Spleen (tissue), 11 donors: ENCODE measurements at regions not wholly inside any gene's neighbourhood (a gene's known extent, or its start where the extent isn't known, plus 50 kb on each side); places are given as distances from the start of the nearest gene placed in this dataset.

Experiments used
- DNase-seq: peaks from one replicate; pipeline ENCODE4 v3.0.0-alpha.2; 2020
- H3K27ac ChIP-seq, 8 donors: fragments of 200-600 bp; sonication (generic) in 7 of 8; 1 replicate in 4 of 8; 2 replicates in 4 of 8; pipeline versions ENCODE4 v1.5.0 to v1.8.0; 2016 to 2021; ENCODE audit warnings: inconsistent platforms in 4 of 8, mild to moderate bottlenecking in 4 of 8, moderate library complexity in 1 of 8
- H3K27me3 ChIP-seq, 7 donors: fragments of 200-600 bp; sonication (generic) in 6 of 7; replicated peaks in 1 of 7; 1 replicate in 4 of 7; 2 replicates in 3 of 7; pipeline versions ENCODE4 v1.5.0 to v1.8.0; 2016 to 2021; ENCODE audit warnings: inconsistent platforms in 3 of 7, mild to moderate bottlenecking in 1 of 7
- H3K36me3 ChIP-seq, 6 donors: fragments of 200-600 bp; sonication (generic) in 5 of 6; 1 replicate in 4 of 6; 2 replicates in 2 of 6; pipeline versions ENCODE4 v1.5.0 to v1.8.0; 2016 to 2021; ENCODE audit warnings: inconsistent platforms in 2 of 6
- H3K4me1 ChIP-seq, 6 donors: fragments of 200-600 bp; sonication (generic) in 5 of 6; 1 replicate in 3 of 6; 2 replicates in 3 of 6; pipeline versions ENCODE4 v1.5.0 to v1.8.0; 2016 to 2021; ENCODE audit warnings: inconsistent platforms in 3 of 6
- H3K4me3 ChIP-seq, 8 donors: fragments of 200-600 bp; sonication (generic) in 7 of 8; 1 replicate in 4 of 8; 2 replicates in 4 of 8; pipeline versions ENCODE4 v1.5.0 to v1.8.0; 2016 to 2021; ENCODE audit warnings: inconsistent platforms in 4 of 8, mild to moderate bottlenecking in 4 of 8, moderate library complexity in 2 of 8
- H3K9me3 ChIP-seq, 8 donors: fragments of 200-600 bp; sonication (generic) in 7 of 8; 1 replicate in 4 of 8; 2 replicates in 4 of 8; pipeline versions ENCODE4 v1.5.0 to v1.8.0; 2016 to 2021; ENCODE audit warnings: inconsistent platforms in 4 of 8
- POLR2A ChIP-seq, 3 donors: fragments of 450-650 bp; IDR thresholded peaks; one replicate each; pipeline ENCODE4 v1.5.1; 2017; ENCODE audit warnings: antibody characterized with exemption in 3 of 3, mild to moderate bottlenecking in 1 of 3
- POLR2AphosphoS5 ChIP-seq, 3 donors: sonication (generic); formaldehyde crosslinking; IDR thresholded peaks; one replicate each; pipeline ENCODE4 v1.5.1; 2017; ENCODE audit warnings: antibody characterized with exemption in 3 of 3
- WGBS, 5 donors: extraction: QIAGEN DNeasy Blood & Tissue Kit in 3 of 5; methylation state at CpG; one replicate each; pipeline versions ENCODE4 v1.1.5 to v1.1.7; 2013 to 2018; 5-methylcytosine and 5-hydroxymethylcytosine counted together
- intact Hi-C: fragments of 100-400 bp; cut with DNase I; formaldehyde crosslinking; loops from one replicate; pipeline ENCODE4 v1.15.0; 2023; ENCODE audit warnings: low total_unique reads
- TF ChIP-seq, protein P1 (sequence below), 11 experiments: fragments of 200-600 bp in 7 of 11; fragments of 450-650 bp in 4 of 11; sonication (generic) in 4 of 11; IDR thresholded peaks in 8 of 11; conservative IDR thresholded peaks in 3 of 11; 1 replicate in 7 of 11; 2 replicates in 4 of 11; pipeline versions ENCODE4 v1.4.0 to v1.8.0; 2016 to 2021; ENCODE audit warnings: antibody characterized with exemption in 11 of 11, inconsistent platforms in 4 of 11, mild to moderate bottlenecking in 1 of 11
- donor health status: healthy with polysubstance abuse.
- donor health status: DM: no; HTN: no; CAD: no; lungs with moderate emphysema.
- donor health status: DM: no; HTN: no; CAD: no.
- donor health status: Bipolar disorder and iron deficiency.
- donor health status: healthy.
- donor health status: DM: no; HTN: no; CAD: no.
- donor health status: DM: yes; HTN: yes; CAD: no.

GRCh38 chr5:5658889-5659465 is 236.5 kb downstream of the ICE1 start:
- Histone ChIP-seq H3K36me3 (no peaks in the 10 kb centered on the region), H3K4me3 (no peak overlapping the region), H3K9me3 (no peaks in the 10 kb centered on the region), H3K27me3 (no peaks in the 10 kb centered on the region), H3K27ac (peak overlapping the region in 1 of 8 donors; percentile 46), H3K4me1 (no peaks in the 10 kb centered on the region)
- 72 to 88% (median 83%) methylated on average over 3 of the region's 3 CpGs for WGBS, 5 donors
- no peak for DNase-seq
- no peak for TF ChIP-seq POLR2A (IDR thresholded peaks at IDR 0.05)
- TF ChIP-seq, protein P1, sequence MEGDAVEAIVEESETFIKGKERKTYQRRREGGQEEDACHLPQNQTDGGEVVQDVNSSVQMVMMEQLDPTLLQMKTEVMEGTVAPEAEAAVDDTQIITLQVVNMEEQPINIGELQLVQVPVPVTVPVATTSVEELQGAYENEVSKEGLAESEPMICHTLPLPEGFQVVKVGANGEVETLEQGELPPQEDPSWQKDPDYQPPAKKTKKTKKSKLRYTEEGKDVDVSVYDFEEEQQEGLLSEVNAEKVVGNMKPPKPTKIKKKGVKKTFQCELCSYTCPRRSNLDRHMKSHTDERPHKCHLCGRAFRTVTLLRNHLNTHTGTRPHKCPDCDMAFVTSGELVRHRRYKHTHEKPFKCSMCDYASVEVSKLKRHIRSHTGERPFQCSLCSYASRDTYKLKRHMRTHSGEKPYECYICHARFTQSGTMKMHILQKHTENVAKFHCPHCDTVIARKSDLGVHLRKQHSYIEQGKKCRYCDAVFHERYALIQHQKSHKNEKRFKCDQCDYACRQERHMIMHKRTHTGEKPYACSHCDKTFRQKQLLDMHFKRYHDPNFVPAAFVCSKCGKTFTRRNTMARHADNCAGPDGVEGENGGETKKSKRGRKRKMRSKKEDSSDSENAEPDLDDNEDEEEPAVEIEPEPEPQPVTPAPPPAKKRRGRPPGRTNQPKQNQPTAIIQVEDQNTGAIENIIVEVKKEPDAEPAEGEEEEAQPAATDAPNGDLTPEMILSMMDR (IDR thresholded peaks at IDR 0.05 in 8 of 11, conservative IDR thresholded peaks at IDR 0.05 in 3 of 11), result no peak
- no peak for TF ChIP-seq POLR2AphosphoS5 (IDR thresholded peaks at IDR 0.05)
- intact Hi-C loops, result no loop called here

GRCh38 chr5:5658226-5658625 is 235.7 kb downstream of the ICE1 start:
- TF ChIP-seq POLR2AphosphoS5 (IDR thresholded peaks at IDR 0.05), result peak in 1 of 3 donors; percentile 40
- TF ChIP-seq POLR2A (IDR thresholded peaks at IDR 0.05), result no peak
- TF ChIP-seq, protein P1 (IDR thresholded peaks at IDR 0.05 in 8 of 11, conservative IDR thresholded peaks at IDR 0.05 in 3 of 11), result no peak
- 43 to 70% (median 56%) methylated on average over 4 of the region's 4 CpGs for WGBS, 5 donors
- H3K27ac ChIP-seq, result peak overlapping the region in 4 of 8 donors; percentile 14 to 46 (median 40)
- H3K27me3 ChIP-seq, result no peaks in the 10 kb centered on the region
- H3K36me3 ChIP-seq, result no peaks in the 10 kb centered on the region
- intact Hi-C loops, result no loop called here
- H3K4me3 ChIP-seq, result peak overlapping the region in 1 of 8 donors; percentile 24
- no peaks in the 10 kb centered on the region for H3K9me3 ChIP-seq
- no peaks in the 10 kb centered on the region for H3K4me1 ChIP-seq
- no peak for DNase-seq

DNA sequence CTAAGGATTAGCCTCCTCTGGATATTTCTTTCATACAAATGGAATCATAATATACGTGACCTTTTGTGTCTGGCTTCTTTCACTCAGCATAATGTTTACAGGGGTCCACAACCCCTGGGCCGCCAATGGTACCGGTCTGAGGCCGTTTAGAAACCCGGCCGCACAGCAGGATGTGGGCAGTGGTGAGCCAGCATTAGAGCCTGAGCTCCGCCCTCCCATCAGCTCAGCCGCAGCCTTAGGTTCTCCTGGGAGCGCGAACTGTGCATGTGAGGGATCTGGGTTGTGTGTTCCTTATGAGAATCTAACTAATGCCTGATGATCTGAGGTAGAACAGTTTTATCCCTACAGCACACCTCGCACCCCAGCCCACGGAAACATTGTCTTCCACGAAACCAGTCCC is 229.7 kb downstream of the ICE1 start:
- Histone ChIP-seq H3K27me3 (no peaks in the 10 kb centered on the region), H3K4me1 (peaks cover 0 to 6% (median 0%) of the 10 kb centered on the region in 6 donors), H3K36me3 (no peaks in the 10 kb centered on the region), H3K27ac (no peak overlapping the region), H3K9me3 (no peaks in the 10 kb centered on the region), H3K4me3 (no peak overlapping the region)
- TF ChIP-seq POLR2AphosphoS5 (IDR thresholded peaks at IDR 0.05) (no peak), POLR2A (IDR thresholded peaks at IDR 0.05) (no peak)
- TF ChIP-seq, protein P1 (IDR thresholded peaks at IDR 0.05 in 8 of 11, conservative IDR thresholded peaks at IDR 0.05 in 3 of 11), result no peak
- WGBS, 5 donors, result 84 to 94% (median 89%) methylated on average over 13 of the region's 13 CpGs
- DNase-seq, result no peak
- intact Hi-C loops, result no loop called here

DNA sequence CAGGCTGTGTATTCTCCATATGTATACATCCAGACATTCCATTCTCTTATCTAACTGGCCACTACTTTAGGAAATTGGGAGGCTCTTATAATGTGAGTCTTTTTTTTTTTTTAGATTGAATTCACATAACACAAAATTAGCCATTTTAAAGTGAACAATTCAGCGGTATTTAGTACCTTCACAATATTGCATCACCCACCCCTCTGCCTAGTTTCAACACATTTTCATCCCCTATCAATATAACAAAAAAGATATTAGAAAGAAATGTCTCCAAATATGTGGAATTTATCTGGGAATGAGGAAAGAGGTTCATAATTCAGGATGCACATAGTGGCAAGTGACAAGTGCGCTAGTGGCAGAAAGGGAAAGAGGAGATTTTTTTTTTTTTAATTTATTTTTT is 228.5 kb downstream of the ICE1 start:
- H3K4me3 ChIP-seq, result no peak overlapping the region
- H3K4me1 ChIP-seq, result peaks cover 0 to 6% (median 0%) of the 10 kb centered on the region in 6 donors
- no peak for DNase-seq
- intact Hi-C loops, result no loop called here
- WGBS, 5 donors, result 95 to 98% (median 98%) methylated on average over 2 of the region's 2 CpGs
- no peak overlapping the region for H3K27ac ChIP-seq
- H3K36me3 ChIP-seq, result no peaks in the 10 kb centered on the region
- TF ChIP-seq POLR2AphosphoS5 (IDR thresholded peaks at IDR 0.05), result no peak
- TF ChIP-seq POLR2A (IDR thresholded peaks at IDR 0.05), result no peak
- TF ChIP-seq, protein P1 (IDR thresholded peaks at IDR 0.05 in 8 of 11, conservative IDR thresholded peaks at IDR 0.05 in 3 of 11), result no peak
- no peaks in the 10 kb centered on the region for H3K27me3 ChIP-seq
- no peaks in the 10 kb centered on the region for H3K9me3 ChIP-seq
